PC-3 (cell line): ENCODE measurements at regions not wholly inside any gene's neighbourhood (a gene's known extent, or its start where the extent isn't known, plus 50 kb on each side); places are given as distances from the start of the nearest gene placed in this dataset.

Experiments used
- ATAC-seq: fragments of 200-7000 bp; cut with Tn5 transposase; 2 replicates; pipeline ENCODE4 v1.9.1; 2020; ENCODE audit warnings: mild to moderate bottlenecking, moderate library complexity
- BruUV-seq: library from RNA; stranded (reverse); fragments of 400-500 nt; replicated peaks from 2 replicates; lab custom pipeline; 2021; lab: Mats Ljungman, UMichigan
- CTCF ChIA-PET: fragments of 300-600 bp; sonication (Branson Sonifier 250); formaldehyde crosslinking; loops from one replicate; lab custom pipeline; 2022; ENCODE audit warnings: antibody characterized with exemption; lab: Charles Lee
- POLR2A ChIA-PET: fragments of 300-600 bp; sonication (Branson Sonifier 250); formaldehyde crosslinking; loops from one replicate; lab custom pipeline; 2022; ENCODE audit warnings: antibody characterized with exemption; ENCODE audit not compliant: unreplicated experiment; lab: Charles Lee
- DNase-seq: peaks from one replicate; pipeline ENCODE4 v3.0.0-alpha.2; 2015
- H2AFZ ChIP-seq: fragments of 300-600 bp; sonication (generic); 2 replicates; pipeline ENCODE4 v1.6.0; 2016; ENCODE audit warnings: antibody characterized with exemption, low read length
- H3F3A ChIP-seq: fragments of 300-600 bp; sonication (generic); one replicate; pipeline ENCODE4 v1.6.0; 2017; ENCODE audit warnings: antibody characterized with exemption, low read length, control low read depth, mild to moderate bottlenecking; ENCODE audit not compliant: unreplicated experiment
- H3K27ac ChIP-seq: fragments of 300-600 bp; sonication (generic); 2 replicates; pipeline ENCODE4 v1.5.1; 2016; ENCODE audit warnings: mild to moderate bottlenecking, low read length
- H3K27me3 ChIP-seq: fragments of 300-600 bp; sonication (generic); 2 replicates; pipeline ENCODE4 v1.6.1; 2016; ENCODE audit warnings: low read length, mixed read lengths
- H3K36me3 ChIP-seq: fragments of 300-600 bp; sonication (generic); 2 replicates; pipeline ENCODE4 v1.6.1; 2016; ENCODE audit warnings: low read depth, mixed run types, low read length, mixed read lengths
- H3K4me1 ChIP-seq: fragments of 300-600 bp; sonication (generic); 2 replicates; pipeline ENCODE4 v1.5.1; 2016; ENCODE audit warnings: low read length; ENCODE audit not compliant: insufficient read depth
- H3K4me2 ChIP-seq: fragments of 300-600 bp; sonication (generic); 2 replicates; pipeline ENCODE4 v1.6.0; 2016; ENCODE audit warnings: low read length
- H3K4me3 ChIP-seq: fragments of 300-600 bp; sonication (generic); 2 replicates; pipeline ENCODE4 v1.5.1; 2016; ENCODE audit warnings: mild to moderate bottlenecking, low read length, mixed read lengths
- H3K79me2 ChIP-seq: fragments of 300-600 bp; sonication (generic); 2 replicates; pipeline ENCODE4 v1.6.1; 2017; ENCODE audit warnings: low read length, mixed read lengths
- H3K9ac ChIP-seq: fragments of 300-600 bp; sonication (generic); 2 replicates; pipeline ENCODE4 v1.6.0; 2016; ENCODE audit warnings: mild to moderate bottlenecking, low read length
- H3K9me2 ChIP-seq: fragments of 300-600 bp; sonication (generic); replicated peaks from 2 replicates; pipeline ENCODE4 v1.6.1; 2016; ENCODE audit warnings: mixed run types, low read length, mixed read lengths
- H3K9me3 ChIP-seq: fragments of 300-600 bp; sonication (generic); 2 replicates; pipeline ENCODE4 v1.6.1; 2016; ENCODE audit warnings: low read length, mixed read lengths
- H4K20me1 ChIP-seq: fragments of 300-600 bp; sonication (generic); 2 replicates; pipeline ENCODE4 v1.6.1; 2016; ENCODE audit warnings: low read length, mixed read lengths
- CTCF ChIP-seq: fragments of 300-600 bp; sonication (generic); conservative IDR thresholded peaks from 2 replicates; pipeline ENCODE4 v1.5.1; 2017; ENCODE audit warnings: antibody characterized with exemption, low read depth, mild to moderate bottlenecking, low read length
- EZH2 ChIP-seq: fragments of 300-600 bp; sonication (generic); IDR thresholded peaks from one replicate; pipeline ENCODE4 v1.6.1; 2017; ENCODE audit warnings: antibody characterized with exemption, mild to moderate bottlenecking, low read length; ENCODE audit not compliant: unreplicated experiment
- EZH2phosphoT487 ChIP-seq: fragments of 300-600 bp; sonication (generic); IDR thresholded peaks from 2 replicates; pipeline ENCODE4 v1.6.1; 2018; ENCODE audit warnings: mild to moderate bottlenecking, antibody characterized with exemption, low read length, borderline replicate concordance
- intact Hi-C: fragments of 100-400 bp; cut with micrococcal nuclease; formaldehyde crosslinking; loops from 2 replicates; pipeline ENCODE4 v1.9.0; 2023

DNA sequence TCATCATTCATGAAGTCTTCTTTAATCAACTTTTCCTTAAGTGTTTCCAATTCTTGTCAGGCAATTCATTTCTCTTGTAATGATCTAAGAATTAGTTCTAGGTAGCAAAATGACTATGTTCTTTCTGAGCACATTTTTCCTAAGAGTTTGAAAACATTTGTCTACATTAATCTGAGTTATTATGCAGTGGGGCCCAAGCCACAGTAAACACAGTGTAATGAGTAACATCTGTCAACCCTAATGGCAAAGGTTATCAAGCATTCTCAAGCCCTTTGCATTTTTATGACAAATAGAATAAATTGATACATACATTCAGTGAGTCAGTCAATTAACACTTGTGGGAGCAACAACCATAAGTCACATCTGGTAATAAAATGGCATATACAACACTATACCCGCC lies 106.7 kb upstream of the ZC3H12C start:
- POLR2A ChIA-PET, result no interaction called here
- Histone ChIP-seq H3K4me1 (peaks cover 8% of the 10 kb centered on the region), H3K9me3 (no peaks in the 10 kb centered on the region), H3K79me2 (no peaks in the 10 kb centered on the region), H2AFZ (no peak overlapping the region), H4K20me1 (no peaks in the 10 kb centered on the region), H3K4me2 (no peak overlapping the region), H3K27ac (no peak overlapping the region), H3K4me3 (no peak overlapping the region), H3K9me2 (0 out of 2 replicates have a peak, but pooled peaks cover 2% of the 10 kb centered on the region), H3K36me3 (no peaks in the 10 kb centered on the region), H3K27me3 (no peaks in the 10 kb centered on the region), H3F3A (no peaks in the 10 kb centered on the region), H3K9ac (no peak overlapping the region)
- no TSS peak for BruUV-seq
- ATAC-seq (no peak), DNase-seq (no peak)
- intact Hi-C loops, result no loop called here
- TF ChIP-seq CTCF (no peak), EZH2 (no peak), EZH2phosphoT487 (no peak)
- CTCF ChIA-PET, result no interaction called here

DNA sequence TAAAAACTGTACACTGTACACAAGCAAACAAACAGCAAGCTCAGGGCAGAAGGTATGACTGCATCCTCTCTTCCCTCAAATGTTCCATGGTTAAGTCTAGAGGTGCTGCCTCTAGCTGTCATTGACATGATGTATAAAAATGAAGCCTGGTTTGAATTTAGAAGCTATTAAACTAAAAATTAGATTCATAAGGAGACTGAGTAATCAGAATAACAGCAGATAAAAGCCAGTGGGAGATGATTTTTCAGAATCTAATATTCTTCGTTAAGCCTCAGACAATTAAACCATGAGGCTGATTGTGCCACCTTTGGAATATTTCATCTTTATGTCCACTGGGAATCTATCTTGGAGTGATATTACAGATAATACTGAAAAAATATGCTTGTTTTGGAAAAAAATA lies 101.4 kb upstream of the ZC3H12C start:
- H3K36me3 ChIP-seq, result no peaks in the 10 kb centered on the region
- H3K27ac ChIP-seq, result no peak overlapping the region
- no peaks in the 10 kb centered on the region for H3K9me2 ChIP-seq
- no peak overlapping the region for H3K4me3 ChIP-seq
- CTCF ChIA-PET, result interaction anchor here (0.6 kb wide), 1 partner anchor 371 kb away, joined by 3 read pairs; no protein-coding TSS in a partner anchor
- DNase-seq (no peak), ATAC-seq (no peak)
- no peaks in the 10 kb centered on the region for H4K20me1 ChIP-seq
- no peak overlapping the region for H3K4me2 ChIP-seq
- BruUV-seq, result no TSS peak
- H3K9ac ChIP-seq, result no peak overlapping the region
- peaks cover 8% of the 10 kb centered on the region; the same call in 1 of the 2 replicates for H3K4me1 ChIP-seq
- H3F3A ChIP-seq, result no peaks in the 10 kb centered on the region
- POLR2A ChIA-PET, result interaction anchor here (0.6 kb wide), 1 partner anchor 40 kb away, joined by 3 read pairs; no protein-coding TSS in a partner anchor
- intact Hi-C loops, result no loop called here
- TF ChIP-seq EZH2phosphoT487 (no peak), CTCF (no peak), EZH2 (no peak)
- no peaks in the 10 kb centered on the region for H3K27me3 ChIP-seq
- H2AFZ ChIP-seq, result no peak overlapping the region
- no peaks in the 10 kb centered on the region for H3K79me2 ChIP-seq
- H3K9me3 ChIP-seq, result no peaks in the 10 kb centered on the region

DNA sequence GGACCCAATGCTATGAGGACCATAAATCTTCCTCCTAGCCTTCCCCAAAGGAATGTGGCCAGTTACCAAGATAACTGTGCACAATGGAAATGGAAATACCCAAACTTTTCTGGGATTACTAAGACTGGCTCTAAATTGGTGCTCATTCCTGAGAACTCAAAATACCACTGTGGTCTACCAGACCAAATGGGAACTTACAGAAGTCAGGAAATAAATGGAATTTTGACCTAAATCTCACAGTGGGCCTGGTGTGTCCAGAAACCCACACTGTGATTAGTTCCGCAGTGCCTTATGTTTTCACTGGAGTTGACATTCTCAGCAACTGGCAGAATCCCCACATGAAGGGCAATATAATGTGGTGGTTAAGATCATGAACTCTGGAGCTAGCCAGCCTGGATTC lies 99.4 kb upstream of the ZC3H12C start:
- TF ChIP-seq EZH2phosphoT487 (no peak), CTCF (no peak), EZH2 (no peak)
- Histone ChIP-seq H2AFZ (no peak overlapping the region), H3K79me2 (no peaks in the 10 kb centered on the region), H3K36me3 (no peaks in the 10 kb centered on the region), H3K4me1 (peaks cover 9% of the 10 kb centered on the region), H3K27me3 (no peaks in the 10 kb centered on the region), H3K4me2 (no peak overlapping the region), H3F3A (no peaks in the 10 kb centered on the region), H3K4me3 (no peak overlapping the region), H3K9me3 (no peaks in the 10 kb centered on the region), H3K9ac (no peak overlapping the region), H4K20me1 (no peaks in the 10 kb centered on the region), H3K27ac (no peak overlapping the region), H3K9me2 (no peaks in the 10 kb centered on the region)
- ATAC-seq (no peak), DNase-seq (no peak)
- POLR2A ChIA-PET, result no interaction called here
- CTCF ChIA-PET, result no interaction called here
- BruUV-seq, result no TSS peak
- intact Hi-C loops, result no loop called here
